ENCODE measurements at regions not wholly inside any gene's neighbourhood (a gene's known extent, or its start where the extent isn't known, plus 50 kb on each side); places are given as distances from the start of the nearest gene placed in this dataset.

- TF ChIP-seq POLR2A (IDR thresholded peaks at IDR 0.05) (no peak), CTCF (IDR thresholded peaks at IDR 0.05) (no peak)
These were observed 253.4 kb downstream of the CYP26B1 start for GRCh38 chr2:71894261-71894660.
